ENCODE measurements at regions not wholly inside any gene's neighbourhood (a gene's known extent, or its start where the extent isn't known, plus 50 kb on each side); places are given as distances from the start of the nearest gene placed in this dataset.
A peak's percentile ranks its signal among the peaks of the same experiment; 100 is the strongest.

DNA sequence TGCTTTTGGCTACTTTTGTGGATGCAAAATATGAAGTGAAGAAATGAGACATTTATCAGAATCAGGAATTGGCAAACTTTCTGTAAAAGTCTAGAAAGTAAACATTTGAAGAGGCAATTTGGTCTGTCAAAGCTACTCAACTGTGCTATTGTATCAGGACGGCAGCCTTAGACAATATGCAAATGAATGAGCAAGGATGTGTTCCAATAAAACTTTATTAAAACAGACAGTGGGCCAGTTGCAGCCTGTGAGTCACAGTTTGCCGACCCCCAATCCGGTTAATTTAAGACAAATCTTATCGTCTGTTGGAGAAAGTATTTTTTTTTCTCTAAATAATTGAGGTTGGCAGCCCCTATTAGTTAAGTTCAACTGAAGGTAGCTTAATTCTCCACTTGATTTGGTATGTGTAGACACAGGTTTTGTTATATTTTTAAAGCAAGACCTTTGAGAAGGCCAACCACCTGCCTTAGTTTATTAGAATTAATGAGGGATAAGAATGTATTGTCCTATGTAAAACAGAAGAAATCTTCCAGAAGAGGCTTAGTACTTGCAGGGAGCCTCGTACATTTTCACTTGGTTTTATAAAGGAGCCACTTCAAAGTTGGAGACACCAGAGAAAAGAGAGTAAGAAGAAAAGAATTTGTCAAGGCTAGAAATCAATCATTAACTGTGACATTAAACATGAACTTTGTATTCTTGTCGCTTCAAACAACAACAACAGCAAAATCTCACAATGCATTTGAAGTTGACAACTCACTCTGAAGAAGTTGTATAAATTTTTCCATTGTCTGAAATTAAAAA, 81.6 kb upstream of the FAT1 start (continued):
- TF ChIP-seq GATA4 (IDR thresholded peaks at IDR 0.05; ENCODE audit: borderline replicate concordance, low read depth) (no peak), HNF4G (IDR thresholded peaks at IDR 0.05; ENCODE audit: borderline replicate concordance, low read depth, low read length) (peak; percentile 49; the same call in 1 of the 2 replicates), HNF4G (CRISPR knock-in tag; IDR thresholded peaks at IDR 0.05; ENCODE audit: borderline replicate concordance, low read depth) (no peak), SIN3B (IDR thresholded peaks at IDR 0.05; ENCODE audit: low read length) (no peak), ARNT2 (CRISPR knock-in tag; IDR thresholded peaks at IDR 0.05; ENCODE audit: low read depth) (no peak), ZNF121 (CRISPR knock-in tag; IDR thresholded peaks at IDR 0.05) (no peak), ZBTB1 (CRISPR knock-in tag; IDR thresholded peaks at IDR 0.05; ENCODE audit: borderline replicate concordance) (no peak), ZGPAT (CRISPR knock-in tag; IDR thresholded peaks at IDR 0.05) (peak; percentile 24; the same call in 1 of the 2 replicates), JDP2 (CRISPR knock-in tag; IDR thresholded peaks at IDR 0.05; ENCODE audit: borderline replicate concordance) (no peak), ZNF468 (CRISPR knock-in tag; IDR thresholded peaks at IDR 0.05) (no peak), ZNF367 (CRISPR knock-in tag; IDR thresholded peaks at IDR 0.05; ENCODE audit: borderline replicate concordance) (no peak), HNRNPLL (IDR thresholded peaks at IDR 0.05; ENCODE audit: low read depth, low read length, poor library complexity, severe bottlenecking) (no peak), ZNF737 (CRISPR knock-in tag; IDR thresholded peaks at IDR 0.05; ENCODE audit: borderline replicate concordance) (no peak), MBD4 (IDR thresholded peaks at IDR 0.05; ENCODE audit: borderline replicate concordance, low read length) (peak; percentile 24; the same call in 1 of the 2 replicates), NFE2L2 (IDR thresholded peaks at IDR 0.05; ENCODE audit: low read length) (no peak), KLF16 (CRISPR knock-in tag; IDR thresholded peaks at IDR 0.05) (peak in 1 of 2 experiments; percentile 10; a peak in 1 of 4 replicates), TERF1 (CRISPR knock-in tag; IDR thresholded peaks at IDR 0.05) (no peak), ZNF24 (IDR thresholded peaks at IDR 0.05) (0 out of 2 replicates have a peak, but pooled peaks have one; percentile 28), ZNF510 (CRISPR knock-in tag; IDR thresholded peaks at IDR 0.05; ENCODE audit: low read depth) (no peak)
- TF ChIP-seq, protein P1, sequence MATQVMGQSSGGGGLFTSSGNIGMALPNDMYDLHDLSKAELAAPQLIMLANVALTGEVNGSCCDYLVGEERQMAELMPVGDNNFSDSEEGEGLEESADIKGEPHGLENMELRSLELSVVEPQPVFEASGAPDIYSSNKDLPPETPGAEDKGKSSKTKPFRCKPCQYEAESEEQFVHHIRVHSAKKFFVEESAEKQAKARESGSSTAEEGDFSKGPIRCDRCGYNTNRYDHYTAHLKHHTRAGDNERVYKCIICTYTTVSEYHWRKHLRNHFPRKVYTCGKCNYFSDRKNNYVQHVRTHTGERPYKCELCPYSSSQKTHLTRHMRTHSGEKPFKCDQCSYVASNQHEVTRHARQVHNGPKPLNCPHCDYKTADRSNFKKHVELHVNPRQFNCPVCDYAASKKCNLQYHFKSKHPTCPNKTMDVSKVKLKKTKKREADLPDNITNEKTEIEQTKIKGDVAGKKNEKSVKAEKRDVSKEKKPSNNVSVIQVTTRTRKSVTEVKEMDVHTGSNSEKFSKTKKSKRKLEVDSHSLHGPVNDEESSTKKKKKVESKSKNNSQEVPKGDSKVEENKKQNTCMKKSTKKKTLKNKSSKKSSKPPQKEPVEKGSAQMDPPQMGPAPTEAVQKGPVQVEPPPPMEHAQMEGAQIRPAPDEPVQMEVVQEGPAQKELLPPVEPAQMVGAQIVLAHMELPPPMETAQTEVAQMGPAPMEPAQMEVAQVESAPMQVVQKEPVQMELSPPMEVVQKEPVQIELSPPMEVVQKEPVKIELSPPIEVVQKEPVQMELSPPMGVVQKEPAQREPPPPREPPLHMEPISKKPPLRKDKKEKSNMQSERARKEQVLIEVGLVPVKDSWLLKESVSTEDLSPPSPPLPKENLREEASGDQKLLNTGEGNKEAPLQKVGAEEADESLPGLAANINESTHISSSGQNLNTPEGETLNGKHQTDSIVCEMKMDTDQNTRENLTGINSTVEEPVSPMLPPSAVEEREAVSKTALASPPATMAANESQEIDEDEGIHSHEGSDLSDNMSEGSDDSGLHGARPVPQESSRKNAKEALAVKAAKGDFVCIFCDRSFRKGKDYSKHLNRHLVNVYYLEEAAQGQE (IDR thresholded peaks at IDR 0.05; ENCODE audit: borderline replicate concordance in 1 of 2, low read depth in 1 of 2, low read length in 2 of 2), result 0 out of 4 replicates have a peak, but pooled peaks of 1 of the 2 experiments have one; percentile 20
- TF ChIP-seq, protein P2, sequence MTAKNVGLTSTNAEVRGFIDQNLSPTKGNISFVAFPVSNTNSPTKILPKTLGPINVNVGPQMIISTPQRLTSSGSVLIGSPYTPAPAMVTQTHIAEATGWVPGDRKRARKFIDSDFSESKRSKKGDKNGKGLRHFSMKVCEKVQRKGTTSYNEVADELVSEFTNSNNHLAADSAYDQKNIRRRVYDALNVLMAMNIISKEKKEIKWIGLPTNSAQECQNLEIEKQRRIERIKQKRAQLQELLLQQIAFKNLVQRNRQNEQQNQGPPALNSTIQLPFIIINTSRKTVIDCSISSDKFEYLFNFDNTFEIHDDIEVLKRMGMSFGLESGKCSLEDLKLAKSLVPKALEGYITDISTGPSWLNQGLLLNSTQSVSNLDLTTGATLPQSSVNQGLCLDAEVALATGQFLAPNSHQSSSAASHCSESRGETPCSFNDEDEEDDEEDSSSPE (CRISPR knock-in tag; IDR thresholded peaks at IDR 0.05), result no peak
